HEK293 (cell line): ENCODE measurements at regions not wholly inside any gene's neighbourhood (a gene's known extent, or its start where the extent isn't known, plus 50 kb on each side); places are given as distances from the start of the nearest gene placed in this dataset.

Experiments
- CTCF ChIA-PET: fragments of 350-600 bp; formaldehyde crosslinking; extraction: SDS; loops from one replicate; lab custom pipeline; 2021; ENCODE audit warnings: antibody characterized with exemption; lab: Yijun Ruan, JAX
- POLR2A ChIA-PET: fragments of 300-600 bp; formaldehyde crosslinking; extraction: SDS; loops from one replicate; lab custom pipeline; 2020; ENCODE audit warnings: antibody characterized with exemption, inconsistent platforms; lab: Yijun Ruan, JAX
- H3K27ac ChIP-seq: fragments of 200-500 bp; sonication (Bioruptor generic); 2 replicates; pipeline ENCODE4 v1.5.1; 2014; ENCODE audit warnings: low read depth, low read length, control low read depth, inconsistent platforms; ENCODE audit errors: extremely low read depth
- H3K36me3 ChIP-seq, 2 experiments: fragments of 200-500 bp in 1 of 2; sonication (Bioruptor generic) in 1 of 2; 1 replicate in 1 of 2; 2 replicates in 1 of 2; pipeline ENCODE4 v1.5.1; 2014 to 2017; ENCODE audit warnings: inconsistent platforms in 2 of 2, low read length in 2 of 2; ENCODE audit not compliant: control insufficient read depth in 2 of 2, insufficient read depth in 1 of 2
- H3K4me1 ChIP-seq: fragments of 200-500 bp; sonication (Bioruptor generic); 2 replicates; pipeline ENCODE4 v1.5.1; 2014; ENCODE audit warnings: mild to moderate bottlenecking, low read length, inconsistent platforms; ENCODE audit not compliant: control insufficient read depth, insufficient read depth
- H3K4me3 ChIP-seq: 2 replicates; pipeline ENCODE4 v1.5.1; 2011; ENCODE audit warnings: low read depth, mild to moderate bottlenecking, control low read depth, low read length, moderate library complexity
- H3K9me3 ChIP-seq: fragments of 200-500 bp; sonication (Bioruptor generic); 2 replicates; pipeline ENCODE4 v1.5.1; 2014; ENCODE audit warnings: low read depth, low read length, inconsistent platforms; ENCODE audit not compliant: control insufficient read depth, insufficient read depth
- BCL11A ChIP-seq: fragments of 450-650 bp; formaldehyde crosslinking; IDR thresholded peaks from 2 replicates; pipeline ENCODE4 v1.5.1; 2016; ENCODE audit warnings: low read depth, missing biosample characterization, missing genetic modification characterization
- HOXA7 ChIP-seq: sonication (generic); formaldehyde crosslinking; IDR thresholded peaks from 2 replicates; pipeline ENCODE4 v1.8.1; 2022; ENCODE audit warnings: missing genetic modification reagents, borderline replicate concordance
- KLF17 ChIP-seq: fragments of 450-650 bp; formaldehyde crosslinking; IDR thresholded peaks from 2 replicates; pipeline ENCODE4 v1.5.1; 2016; ENCODE audit warnings: missing biosample characterization, missing genetic modification characterization
- ZBTB1 ChIP-seq: fragments of 450-650 bp; formaldehyde crosslinking; IDR thresholded peaks from 2 replicates; pipeline ENCODE4 v1.5.1; 2016; ENCODE audit warnings: missing biosample characterization, missing genetic modification characterization
- ZFHX2 ChIP-seq: fragments of 450-650 bp; formaldehyde crosslinking; conservative IDR thresholded peaks from 2 replicates; pipeline ENCODE4 v1.5.1; 2016; ENCODE audit warnings: missing biosample characterization, missing genetic modification characterization
- ZNF223 ChIP-seq: fragments of 450-650 bp; formaldehyde crosslinking; IDR thresholded peaks from 2 replicates; pipeline ENCODE4 v1.5.1; 2016; ENCODE audit warnings: missing biosample characterization, missing genetic modification characterization
- ZNF266 ChIP-seq: fragments of 450-650 bp; formaldehyde crosslinking; IDR thresholded peaks from 2 replicates; pipeline ENCODE4 v1.5.1; 2016; ENCODE audit warnings: missing biosample characterization, missing genetic modification characterization, low read depth
- ZNF416 ChIP-seq: fragments of 450-650 bp; formaldehyde crosslinking; IDR thresholded peaks from 2 replicates; pipeline ENCODE4 v1.5.1; 2016; ENCODE audit warnings: missing biosample characterization, missing genetic modification characterization
- ZNF426 ChIP-seq: fragments of 450-650 bp; formaldehyde crosslinking; IDR thresholded peaks from 2 replicates; pipeline ENCODE4 v1.5.1; 2017; ENCODE audit warnings: missing biosample characterization, missing genetic modification characterization, mild to moderate bottlenecking, inconsistent platforms, moderate library complexity
- ZNF488 ChIP-seq: fragments of 450-650 bp; formaldehyde crosslinking; IDR thresholded peaks from 2 replicates; pipeline ENCODE4 v1.5.1; 2016; ENCODE audit warnings: missing biosample characterization, missing genetic modification characterization
- ZNF585B ChIP-seq: fragments of 450-650 bp; formaldehyde crosslinking; IDR thresholded peaks from 2 replicates; pipeline ENCODE4 v1.5.1; 2016; ENCODE audit warnings: missing biosample characterization, missing genetic modification characterization
- ZNF596 ChIP-seq: fragments of 450-650 bp; IDR thresholded peaks from 2 replicates; pipeline ENCODE4 v1.5.0; 2018; ENCODE audit warnings: missing biosample characterization, mild to moderate bottlenecking, missing genetic modification characterization, moderate library complexity
- ZNF658 ChIP-seq: fragments of 450-650 bp; formaldehyde crosslinking; IDR thresholded peaks from 2 replicates; pipeline ENCODE4; 2016; ENCODE audit warnings: missing biosample characterization, missing genetic modification characterization
- TF ChIP-seq, protein P1 (sequence below): fragments of 450-650 bp; formaldehyde crosslinking; conservative IDR thresholded peaks from 2 replicates; pipeline ENCODE4 v1.5.1; 2016; ENCODE audit warnings: low read depth, missing biosample characterization, missing genetic modification characterization
- TF ChIP-seq, protein P2 (sequence below): fragments of 450-650 bp; formaldehyde crosslinking; IDR thresholded peaks from 2 replicates; pipeline ENCODE4 v1.5.1; 2016; ENCODE audit warnings: missing biosample characterization, missing genetic modification characterization
- TF ChIP-seq, protein P3 (sequence below): fragments of 450-650 bp; formaldehyde crosslinking; IDR thresholded peaks from 2 replicates; pipeline ENCODE4 v1.5.1; 2016; ENCODE audit warnings: missing biosample characterization, missing genetic modification characterization
- TF ChIP-seq, protein P4 (sequence below): fragments of 450-650 bp; formaldehyde crosslinking; IDR thresholded peaks from 2 replicates; pipeline ENCODE4 v1.5.1; 2016; ENCODE audit warnings: missing biosample characterization, missing genetic modification characterization, low read depth
- TF ChIP-seq, protein P5 (sequence below): fragments of 450-650 bp; formaldehyde crosslinking; IDR thresholded peaks from 2 replicates; pipeline ENCODE4 v1.5.1; 2016; ENCODE audit warnings: missing biosample characterization, missing genetic modification characterization

DNA sequence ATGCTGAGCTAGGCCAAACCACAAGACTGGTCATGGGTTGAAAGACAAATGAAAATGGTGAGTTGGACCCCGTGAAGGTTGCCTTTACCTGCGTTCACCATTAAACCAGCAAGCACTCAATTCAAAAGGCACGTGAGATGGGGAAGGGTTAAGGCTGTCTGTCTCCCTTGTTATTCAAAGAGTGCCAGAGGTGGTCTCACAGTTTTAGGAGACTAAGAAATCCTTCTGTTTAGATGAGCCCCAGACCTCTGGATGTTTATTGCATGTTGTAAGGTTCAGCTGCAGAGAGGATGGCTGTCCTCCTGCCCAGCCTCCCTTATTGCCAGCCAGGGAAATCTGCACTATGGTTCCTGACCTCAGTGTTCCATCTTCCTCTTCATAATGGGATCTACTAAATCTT, 498.0 kb upstream of the CELF2 start (continued):
- TF ChIP-seq, protein P1, sequence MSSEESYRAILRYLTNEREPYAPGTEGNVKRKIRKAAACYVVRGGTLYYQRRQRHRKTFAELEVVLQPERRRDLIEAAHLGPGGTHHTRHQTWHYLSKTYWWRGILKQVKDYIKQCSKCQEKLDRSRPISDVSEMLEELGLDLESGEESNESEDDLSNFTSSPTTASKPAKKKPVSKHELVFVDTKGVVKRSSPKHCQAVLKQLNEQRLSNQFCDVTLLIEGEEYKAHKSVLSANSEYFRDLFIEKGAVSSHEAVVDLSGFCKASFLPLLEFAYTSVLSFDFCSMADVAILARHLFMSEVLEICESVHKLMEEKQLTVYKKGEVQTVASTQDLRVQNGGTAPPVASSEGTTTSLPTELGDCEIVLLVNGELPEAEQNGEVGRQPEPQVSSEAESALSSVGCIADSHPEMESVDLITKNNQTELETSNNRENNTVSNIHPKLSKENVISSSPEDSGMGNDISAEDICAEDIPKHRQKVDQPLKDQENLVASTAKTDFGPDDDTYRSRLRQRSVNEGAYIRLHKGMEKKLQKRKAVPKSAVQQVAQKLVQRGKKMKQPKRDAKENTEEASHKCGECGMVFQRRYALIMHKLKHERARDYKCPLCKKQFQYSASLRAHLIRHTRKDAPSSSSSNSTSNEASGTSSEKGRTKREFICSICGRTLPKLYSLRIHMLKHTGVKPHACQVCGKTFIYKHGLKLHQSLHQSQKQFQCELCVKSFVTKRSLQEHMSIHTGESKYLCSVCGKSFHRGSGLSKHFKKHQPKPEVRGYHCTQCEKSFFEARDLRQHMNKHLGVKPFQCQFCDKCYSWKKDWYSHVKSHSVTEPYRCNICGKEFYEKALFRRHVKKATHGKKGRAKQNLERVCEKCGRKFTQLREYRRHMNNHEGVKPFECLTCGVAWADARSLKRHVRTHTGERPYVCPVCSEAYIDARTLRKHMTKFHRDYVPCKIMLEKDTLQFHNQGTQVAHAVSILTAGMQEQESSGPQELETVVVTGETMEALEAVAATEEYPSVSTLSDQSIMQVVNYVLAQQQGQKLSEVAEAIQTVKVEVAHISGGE: no peak
- no peak for TF ChIP-seq ZFHX2 (tag by site-specific recombination)
- TF ChIP-seq ZNF596 (tag by site-specific recombination): no peak

GRCh38 chr10:10520491-10521385, 496.9 kb upstream of the CELF2 start:
- Histone ChIP-seq H3K9me3 (no peaks in the 10 kb centered on the region), H3K4me3 (no peak overlapping the region), H3K4me1 (0 out of 2 replicates have a peak, but pooled peaks cover under 1% of the 10 kb centered on the region), H3K36me3 (no peaks in the 10 kb centered on the region), H3K27ac (no peak overlapping the region)
- ChIA-PET CTCF (interaction anchor here (0.7 kb wide), 1 partner anchor 63 kb away, joined by 3 read pairs; no protein-coding TSS in a partner anchor), POLR2A (no interaction called here)
- TF ChIP-seq BCL11A (tag by site-specific recombination) (no peak), HOXA7 (CRISPR knock-in tag) (no peak), ZNF266 (no peak), ZNF488 (tag by site-specific recombination) (no peak), ZNF426 (tag by site-specific recombination) (no peak), ZNF223 (tag by site-specific recombination) (no peak), ZNF416 (tag by site-specific recombination) (no peak), KLF17 (tag by site-specific recombination) (no peak), ZNF658 (no peak), ZNF585B (tag by site-specific recombination) (no peak), ZBTB1 (tag by site-specific recombination) (no peak)
- TF ChIP-seq, protein P2, sequence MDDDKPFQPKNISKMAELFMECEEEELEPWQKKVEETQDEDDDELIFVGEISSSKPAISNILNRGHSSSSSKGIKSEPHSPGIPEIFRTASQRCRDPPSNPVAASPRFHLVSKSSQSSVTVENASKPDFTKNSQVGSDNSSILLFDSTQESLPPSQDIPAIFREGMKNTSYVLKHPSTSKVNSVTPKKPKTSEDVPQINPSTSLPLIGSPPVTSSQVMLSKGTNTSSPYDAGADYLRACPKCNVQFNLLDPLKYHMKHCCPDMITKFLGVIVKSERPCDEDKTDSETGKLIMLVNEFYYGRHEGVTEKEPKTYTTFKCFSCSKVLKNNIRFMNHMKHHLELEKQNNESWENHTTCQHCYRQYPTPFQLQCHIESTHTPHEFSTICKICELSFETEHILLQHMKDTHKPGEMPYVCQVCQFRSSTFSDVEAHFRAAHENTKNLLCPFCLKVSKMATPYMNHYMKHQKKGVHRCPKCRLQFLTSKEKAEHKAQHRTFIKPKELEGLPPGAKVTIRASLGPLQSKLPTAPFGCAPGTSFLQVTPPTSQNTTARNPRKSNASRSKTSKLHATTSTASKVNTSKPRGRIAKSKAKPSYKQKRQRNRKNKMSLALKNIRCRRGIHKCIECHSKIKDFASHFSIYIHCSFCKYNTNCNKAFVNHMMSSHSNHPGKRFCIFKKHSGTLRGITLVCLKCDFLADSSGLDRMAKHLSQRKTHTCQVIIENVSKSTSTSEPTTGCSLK: no peak
- TF ChIP-seq, protein P3, sequence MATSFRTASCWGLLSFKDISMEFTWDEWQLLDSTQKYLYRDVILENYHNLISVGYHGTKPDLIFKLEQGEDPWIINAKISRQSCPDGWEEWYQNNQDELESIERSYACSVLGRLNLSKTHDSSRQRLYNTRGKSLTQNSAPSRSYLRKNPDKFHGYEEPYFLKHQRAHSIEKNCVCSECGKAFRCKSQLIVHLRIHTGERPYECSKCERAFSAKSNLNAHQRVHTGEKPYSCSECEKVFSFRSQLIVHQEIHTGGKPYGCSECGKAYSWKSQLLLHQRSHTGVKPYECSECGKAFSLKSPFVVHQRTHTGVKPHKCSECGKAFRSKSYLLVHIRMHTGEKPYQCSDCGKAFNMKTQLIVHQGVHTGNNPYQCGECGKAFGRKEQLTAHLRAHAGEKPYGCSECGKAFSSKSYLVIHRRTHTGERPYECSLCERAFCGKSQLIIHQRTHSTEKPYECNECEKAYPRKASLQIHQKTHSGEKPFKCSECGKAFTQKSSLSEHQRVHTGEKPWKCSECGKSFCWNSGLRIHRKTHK (tag by site-specific recombination): no peak
- TF ChIP-seq, protein P4, sequence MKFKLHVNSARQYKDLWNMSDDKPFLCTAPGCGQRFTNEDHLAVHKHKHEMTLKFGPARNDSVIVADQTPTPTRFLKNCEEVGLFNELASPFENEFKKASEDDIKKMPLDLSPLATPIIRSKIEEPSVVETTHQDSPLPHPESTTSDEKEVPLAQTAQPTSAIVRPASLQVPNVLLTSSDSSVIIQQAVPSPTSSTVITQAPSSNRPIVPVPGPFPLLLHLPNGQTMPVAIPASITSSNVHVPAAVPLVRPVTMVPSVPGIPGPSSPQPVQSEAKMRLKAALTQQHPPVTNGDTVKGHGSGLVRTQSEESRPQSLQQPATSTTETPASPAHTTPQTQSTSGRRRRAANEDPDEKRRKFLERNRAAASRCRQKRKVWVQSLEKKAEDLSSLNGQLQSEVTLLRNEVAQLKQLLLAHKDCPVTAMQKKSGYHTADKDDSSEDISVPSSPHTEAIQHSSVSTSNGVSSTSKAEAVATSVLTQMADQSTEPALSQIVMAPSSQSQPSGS (tag by site-specific recombination): no peak
- TF ChIP-seq, protein P5, sequence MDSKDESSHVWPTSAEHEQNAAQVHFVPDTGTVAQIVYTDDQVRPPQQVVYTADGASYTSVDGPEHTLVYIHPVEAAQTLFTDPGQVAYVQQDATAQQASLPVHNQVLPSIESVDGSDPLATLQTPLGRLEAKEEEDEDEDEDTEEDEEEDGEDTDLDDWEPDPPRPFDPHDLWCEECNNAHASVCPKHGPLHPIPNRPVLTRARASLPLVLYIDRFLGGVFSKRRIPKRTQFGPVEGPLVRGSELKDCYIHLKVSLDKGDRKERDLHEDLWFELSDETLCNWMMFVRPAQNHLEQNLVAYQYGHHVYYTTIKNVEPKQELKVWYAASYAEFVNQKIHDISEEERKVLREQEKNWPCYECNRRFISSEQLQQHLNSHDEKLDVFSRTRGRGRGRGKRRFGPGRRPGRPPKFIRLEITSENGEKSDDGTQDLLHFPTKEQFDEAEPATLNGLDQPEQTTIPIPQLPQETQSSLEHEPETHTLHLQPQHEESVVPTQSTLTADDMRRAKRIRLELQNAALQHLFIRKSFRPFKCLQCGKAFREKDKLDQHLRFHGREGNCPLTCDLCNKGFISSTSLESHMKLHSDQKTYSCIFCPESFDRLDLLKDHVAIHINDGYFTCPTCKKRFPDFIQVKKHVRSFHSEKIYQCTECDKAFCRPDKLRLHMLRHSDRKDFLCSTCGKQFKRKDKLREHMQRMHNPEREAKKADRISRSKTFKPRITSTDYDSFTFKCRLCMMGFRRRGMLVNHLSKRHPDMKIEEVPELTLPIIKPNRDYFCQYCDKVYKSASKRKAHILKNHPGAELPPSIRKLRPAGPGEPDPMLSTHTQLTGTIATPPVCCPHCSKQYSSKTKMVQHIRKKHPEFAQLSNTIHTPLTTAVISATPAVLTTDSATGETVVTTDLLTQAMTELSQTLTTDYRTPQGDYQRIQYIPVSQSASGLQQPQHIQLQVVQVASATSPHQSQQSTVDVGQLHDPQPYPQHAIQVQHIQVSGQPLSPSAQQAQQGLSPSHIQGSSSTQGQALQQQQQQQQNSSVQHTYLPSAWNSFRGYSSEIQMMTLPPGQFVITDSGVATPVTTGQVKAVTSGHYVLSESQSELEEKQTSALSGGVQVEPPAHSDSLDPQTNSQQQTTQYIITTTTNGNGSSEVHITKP (tag by site-specific recombination): no peak
